GM12873 (cell line): ENCODE measurements at regions not wholly inside any gene's neighbourhood (a gene's known extent, or its start where the extent isn't known, plus 50 kb on each side); places are given as distances from the start of the nearest gene placed in this dataset.

Source experiments
- CTCF ChIP-seq: IDR thresholded peaks from 2 replicates; pipeline ENCODE4 v1.5.1; 2012; ENCODE audit warnings: low read depth, mild to moderate bottlenecking, moderate library complexity, low read length, control low read depth; ENCODE audit not compliant: insufficient read depth; ENCODE audit errors: missing control alignments

- no peak for TF ChIP-seq CTCF
Measured at GRCh38 chr11:59029366-59029889, 56.7 kb upstream of the GLYATL1B start.

- no peak for TF ChIP-seq CTCF
Measured at GRCh38 chr11:59030037-59030436, 56.1 kb upstream of the GLYATL1B start.
